HepG2 (cell line): ENCODE measurements at regions not wholly inside any gene's neighbourhood (a gene's known extent, or its start where the extent isn't known, plus 50 kb on each side); places are given as distances from the start of the nearest gene placed in this dataset.

Source experiments
- ATAC-seq: fragments of 200-7000 bp; cut with Tn5 transposase; 3 replicates; pipeline ENCODE4 v1.9.1; 2020; ENCODE audit warnings: mild to moderate bottlenecking, moderate library complexity
- BruUV-seq: library from RNA; stranded (reverse); fragments of 400-500 nt; replicated peaks from 2 replicates; lab custom pipeline; 2021; lab: Mats Ljungman, UMichigan
- CTCF ChIA-PET: fragments of 300-600 bp; formaldehyde crosslinking; extraction: SDS; loops from one replicate; lab custom pipeline; 2021; ENCODE audit warnings: low total read pairs, inconsistent platforms, low intra/inter-chr PET ratio; lab: Yijun Ruan, JAX
- POLR2A ChIA-PET: fragments of 350-600 bp; sonication (Branson Sonifier 250); formaldehyde crosslinking; loops from one replicate; lab custom pipeline; 2020; ENCODE audit warnings: antibody characterized with exemption, inconsistent platforms; lab: Yijun Ruan, JAX
- DNase-seq: peaks from one replicate; pipeline ENCODE4 v3.0.0-alpha.2; 2015; ENCODE audit warnings: low spot score
- FAIRE-seq: peaks from 3 replicates; lab custom pipeline; 2011; peaks lifted over from hg19 to GRCh38; lab: Jason Lieb, UNC
- H2AFZ ChIP-seq: one replicate; pipeline ENCODE4 v1.6.1; 2011; ENCODE audit warnings: low read length, inconsistent platforms
- H3K27ac ChIP-seq: fragments of 300-600 bp; 3 replicates; pipeline ENCODE4 v1.8.0; 2011; ENCODE audit warnings: mixed run types, mild to moderate bottlenecking, mixed read lengths, low read length, inconsistent platforms; ENCODE audit not compliant: insufficient read depth; ENCODE audit errors: extremely low read length
- H3K27me3 ChIP-seq, 2 experiments: fragments of 200-600 bp in 1 of 2; 2 replicates in 1 of 2; 3 replicates in 1 of 2; pipeline versions ENCODE4 v1.6.0 to v1.8.0; 2011; ENCODE audit warnings: low read length in 2 of 2, mild to moderate bottlenecking in 2 of 2, moderate library complexity in 2 of 2, inconsistent platforms in 1 of 2; ENCODE audit not compliant: insufficient read depth in 2 of 2, control insufficient read depth in 1 of 2
- H3K36me3 ChIP-seq, 2 experiments: fragments of 200-600 bp in 1 of 2; replicated peaks in 1 of 2; 2 replicates in 1 of 2; 3 replicates in 1 of 2; pipeline versions ENCODE4 v1.5.1 to v1.8.0; 2011; ENCODE audit warnings: low read length in 2 of 2, inconsistent platforms in 1 of 2; ENCODE audit not compliant: insufficient read depth in 2 of 2, control insufficient read depth in 1 of 2
- H3K4me1 ChIP-seq: 2 replicates; pipeline ENCODE4 v1.5.1; 2012; ENCODE audit warnings: low read length, inconsistent platforms; ENCODE audit not compliant: insufficient read depth
- H3K4me2 ChIP-seq: 2 replicates; pipeline ENCODE4 v1.6.0; 2011; ENCODE audit warnings: low read depth, low read length, inconsistent platforms
- H3K4me3 ChIP-seq, 3 experiments: fragments of 200-600 bp in 1 of 3; sonication (generic), shearing (Covaris generic) in 1 of 3; replicated peaks in 1 of 3; 2 replicates each; pipeline ENCODE4 v1.5.1; 2011 to 2016; ENCODE audit warnings: low read length in 3 of 3, inconsistent platforms in 2 of 3, low read depth in 2 of 3, mild to moderate bottlenecking in 2 of 3, control low read depth in 1 of 3, mixed read lengths in 1 of 3; ENCODE audit not compliant: insufficient read depth in 1 of 3
- H3K79me2 ChIP-seq: one replicate; pipeline ENCODE4 v1.6.1; 2011; ENCODE audit warnings: low read length, inconsistent platforms; ENCODE audit not compliant: insufficient read depth
- H3K9ac ChIP-seq: 2 replicates; pipeline ENCODE4 v1.6.0; 2011; ENCODE audit warnings: mild to moderate bottlenecking, low read depth, low read length, inconsistent platforms; ENCODE audit not compliant: insufficient read depth
- H3K9me3 ChIP-seq: 2 replicates; pipeline ENCODE4 v1.5.1; 2012; ENCODE audit warnings: mild to moderate bottlenecking, low read length
- H4K20me1 ChIP-seq: 2 replicates; pipeline ENCODE4 v1.6.0; 2011; ENCODE audit warnings: inconsistent platforms, mild to moderate bottlenecking, low read length, moderate library complexity; ENCODE audit not compliant: insufficient read depth
- ATF2 ChIP-seq: sonication (generic); formaldehyde crosslinking; IDR thresholded peaks from 2 replicates; pipeline ENCODE4 v1.4.0; 2020; ENCODE audit warnings: missing genetic modification reagents
- ETS1 ChIP-seq: sonication (generic); formaldehyde crosslinking; IDR thresholded peaks from 2 replicates; pipeline ENCODE4 v1.4.0; 2020; ENCODE audit warnings: missing genetic modification reagents
- NCOR1 ChIP-seq: fragments of 200-600 bp; sonication (generic); IDR thresholded peaks from 2 replicates; pipeline ENCODE4 v1.7.0; 2017; ENCODE audit warnings: antibody characterized with exemption, low read length, borderline replicate concordance
- NRL ChIP-seq: sonication (generic); formaldehyde crosslinking; IDR thresholded peaks from 2 replicates; pipeline ENCODE4 v1.5.0; 2020; ENCODE audit warnings: missing genetic modification reagents, mild to moderate bottlenecking, moderate library complexity, borderline replicate concordance
- SNRNP70 ChIP-seq: fragments of 200-400 bp; formaldehyde crosslinking; IDR thresholded peaks from 2 replicates; pipeline ENCODE4 v1.6.1; 2017; ENCODE audit warnings: mild to moderate bottlenecking, low read depth, low read length, moderate library complexity
- ZNF30 ChIP-seq: sonication (generic); formaldehyde crosslinking; IDR thresholded peaks from 2 replicates; pipeline ENCODE4 v1.5.0; 2020; ENCODE audit warnings: mild to moderate bottlenecking, missing genetic modification reagents
- ZNF777 ChIP-seq: sonication (generic); formaldehyde crosslinking; IDR thresholded peaks from 2 replicates; pipeline ENCODE4 v1.4.0; 2020; ENCODE audit warnings: missing genetic modification reagents
- WGBS: methylation state at CpG from one replicate; pipeline ENCODE4 v1.1.6; 2017; ENCODE audit warnings: low lambda C conversion rate; 5-methylcytosine and 5-hydroxymethylcytosine counted together
- in situ Hi-C: cut with HindIII; loops from 2 replicates; pipeline ENCODE4 v1.10.0; 2017; ENCODE audit warnings: low pct_unique_long_range_greater_than_20kb; ENCODE audit not compliant: extremely low pct_ligation_motif_present
- intact Hi-C: fragments of 100-400 bp; cut with micrococcal nuclease; formaldehyde crosslinking; loops from one replicate; pipeline ENCODE4 v1.10.0; 2022; ENCODE audit not compliant: unreplicated experiment
- TF ChIP-seq, protein P1 (sequence below): sonication (generic); formaldehyde crosslinking; IDR thresholded peaks from 2 replicates; pipeline ENCODE4 v1.8.0; 2022; ENCODE audit warnings: mild to moderate bottlenecking, missing genetic modification reagents, moderate library complexity

- BruUV-seq = no TSS peak
Observed at GRCh38 chr18:56044239-56044638, 456.2 kb upstream of the TCF4 start.

More at GRCh38 chr18:56044239-56044638, 456.2 kb upstream of the TCF4 start:
- no peak overlapping the region for H3K4me3 ChIP-seq
- peaks cover 91% of the 10 kb centered on the region for H3K9me3 ChIP-seq
- H3K9ac ChIP-seq = no peak overlapping the region
- H3K4me2 ChIP-seq = no peak overlapping the region
- TF ChIP-seq ATF2 (CRISPR knock-in tag) (no peak), SNRNP70 (no peak), NRL (CRISPR knock-in tag) (no peak), ETS1 (CRISPR knock-in tag) (no peak), NCOR1 (no peak), ZNF777 (no peak), ZNF30 (no peak)
- TF ChIP-seq, protein P1, sequence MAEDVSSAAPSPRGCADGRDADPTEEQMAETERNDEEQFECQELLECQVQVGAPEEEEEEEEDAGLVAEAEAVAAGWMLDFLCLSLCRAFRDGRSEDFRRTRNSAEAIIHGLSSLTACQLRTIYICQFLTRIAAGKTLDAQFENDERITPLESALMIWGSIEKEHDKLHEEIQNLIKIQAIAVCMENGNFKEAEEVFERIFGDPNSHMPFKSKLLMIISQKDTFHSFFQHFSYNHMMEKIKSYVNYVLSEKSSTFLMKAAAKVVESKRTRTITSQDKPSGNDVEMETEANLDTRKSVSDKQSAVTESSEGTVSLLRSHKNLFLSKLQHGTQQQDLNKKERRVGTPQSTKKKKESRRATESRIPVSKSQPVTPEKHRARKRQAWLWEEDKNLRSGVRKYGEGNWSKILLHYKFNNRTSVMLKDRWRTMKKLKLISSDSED (CRISPR knock-in tag) = no peak
- H3K79me2 ChIP-seq = no peaks in the 10 kb centered on the region
- WGBS = 5% methylated on average over 1 of the region's 1 CpG
- FAIRE-seq (no peak), ATAC-seq (no peak), DNase-seq (no peak)
- H3K36me3 ChIP-seq = no peaks in the 10 kb centered on the region
- ChIA-PET CTCF (no interaction called here), POLR2A (no interaction called here)
- H2AFZ ChIP-seq = no peak overlapping the region
- no peaks in the 10 kb centered on the region for H3K4me1 ChIP-seq
- H3K27me3 ChIP-seq = no peaks in the 10 kb centered on the region
- H3K27ac ChIP-seq = no peak overlapping the region
- intact Hi-C loops = no loop called here
- in situ Hi-C loops = no loop called here
- H4K20me1 ChIP-seq = no peaks in the 10 kb centered on the region
